GM10266 (cell line): ENCODE measurements at regions not wholly inside any gene's neighbourhood (a gene's known extent, or its start where the extent isn't known, plus 50 kb on each side); places are given as distances from the start of the nearest gene placed in this dataset.

Source experiments
- DNase-seq: peaks from one replicate; pipeline ENCODE4 v3.0.0; 2012; ENCODE audit errors: extremely low spot score
- TF ChIP-seq, protein P1 (sequence below): IDR thresholded peaks from 2 replicates; pipeline ENCODE4 v1.5.1; 2012; ENCODE audit warnings: mild to moderate bottlenecking, low read depth; ENCODE audit not compliant: control insufficient read depth, insufficient read depth; ENCODE audit errors: missing control alignments

DNA sequence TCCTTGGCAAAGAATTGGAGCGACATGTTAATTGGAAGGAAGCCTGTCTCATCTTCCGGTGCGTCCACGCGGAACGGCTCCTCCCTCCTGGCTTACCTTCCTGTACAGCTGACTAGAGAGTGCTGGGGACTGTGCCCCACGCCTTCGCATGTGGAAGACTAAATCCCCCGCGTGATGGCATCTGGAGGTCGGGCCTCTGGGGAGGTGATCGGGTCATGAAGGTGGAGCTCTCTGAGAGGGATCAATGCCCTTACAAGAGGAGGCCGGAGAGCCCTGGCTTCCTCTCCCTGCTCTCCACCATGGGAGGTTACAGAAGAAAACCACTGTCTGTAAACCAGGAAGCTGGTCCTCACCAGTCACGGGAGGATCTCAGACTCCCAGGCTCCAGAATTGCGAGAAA lies 104.1 kb upstream of the OTOS start:
- TF ChIP-seq, protein P1, sequence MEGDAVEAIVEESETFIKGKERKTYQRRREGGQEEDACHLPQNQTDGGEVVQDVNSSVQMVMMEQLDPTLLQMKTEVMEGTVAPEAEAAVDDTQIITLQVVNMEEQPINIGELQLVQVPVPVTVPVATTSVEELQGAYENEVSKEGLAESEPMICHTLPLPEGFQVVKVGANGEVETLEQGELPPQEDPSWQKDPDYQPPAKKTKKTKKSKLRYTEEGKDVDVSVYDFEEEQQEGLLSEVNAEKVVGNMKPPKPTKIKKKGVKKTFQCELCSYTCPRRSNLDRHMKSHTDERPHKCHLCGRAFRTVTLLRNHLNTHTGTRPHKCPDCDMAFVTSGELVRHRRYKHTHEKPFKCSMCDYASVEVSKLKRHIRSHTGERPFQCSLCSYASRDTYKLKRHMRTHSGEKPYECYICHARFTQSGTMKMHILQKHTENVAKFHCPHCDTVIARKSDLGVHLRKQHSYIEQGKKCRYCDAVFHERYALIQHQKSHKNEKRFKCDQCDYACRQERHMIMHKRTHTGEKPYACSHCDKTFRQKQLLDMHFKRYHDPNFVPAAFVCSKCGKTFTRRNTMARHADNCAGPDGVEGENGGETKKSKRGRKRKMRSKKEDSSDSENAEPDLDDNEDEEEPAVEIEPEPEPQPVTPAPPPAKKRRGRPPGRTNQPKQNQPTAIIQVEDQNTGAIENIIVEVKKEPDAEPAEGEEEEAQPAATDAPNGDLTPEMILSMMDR: no peak
- no peak for DNase-seq

DNA sequence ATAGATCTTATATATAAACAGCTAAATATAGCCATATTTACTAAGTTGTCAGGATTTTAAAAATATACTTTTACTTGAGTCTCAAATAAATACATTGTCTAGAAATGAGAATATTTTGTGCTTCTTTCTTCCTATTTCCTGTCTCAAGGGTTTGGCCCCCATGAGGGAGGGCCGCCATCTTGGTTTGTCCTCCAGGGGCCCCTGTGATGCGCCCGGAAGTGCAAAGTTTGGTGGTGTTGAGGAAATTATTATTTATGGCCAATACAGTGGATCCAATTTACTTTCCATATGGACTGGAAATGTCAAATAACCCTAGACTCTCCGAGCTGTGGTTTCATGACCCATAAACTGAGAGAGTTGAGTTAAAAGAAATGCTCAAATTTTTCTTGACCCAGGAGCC lies 104.7 kb upstream of the OTOS start:
- no peak for DNase-seq

DNA sequence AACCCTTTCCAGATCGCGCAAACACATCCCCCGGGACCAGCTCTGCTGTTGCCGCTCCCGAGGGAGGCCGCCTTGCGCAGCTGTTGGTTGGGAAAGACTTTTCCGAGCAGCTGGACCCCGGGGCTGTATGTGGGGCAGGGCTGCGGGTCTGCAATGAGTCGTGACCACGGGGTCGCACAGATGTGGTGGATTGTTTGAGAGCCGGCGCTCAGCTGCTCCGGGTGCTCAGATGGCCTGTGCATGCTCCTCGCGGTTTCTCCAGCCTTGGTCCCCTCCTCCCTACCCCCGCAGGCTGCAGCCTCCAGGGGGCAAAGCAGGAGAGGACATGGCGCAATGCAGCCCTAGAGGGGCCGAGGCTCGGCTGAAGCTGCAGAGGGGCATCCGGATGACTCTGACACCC lies 105.2 kb upstream of the OTOS start:
- TF ChIP-seq, protein P1: no peak
- DNase-seq: no peak

More for the DNA sequence above, 104.7 kb upstream of the OTOS start:
- TF ChIP-seq, protein P1: no peak

DNA sequence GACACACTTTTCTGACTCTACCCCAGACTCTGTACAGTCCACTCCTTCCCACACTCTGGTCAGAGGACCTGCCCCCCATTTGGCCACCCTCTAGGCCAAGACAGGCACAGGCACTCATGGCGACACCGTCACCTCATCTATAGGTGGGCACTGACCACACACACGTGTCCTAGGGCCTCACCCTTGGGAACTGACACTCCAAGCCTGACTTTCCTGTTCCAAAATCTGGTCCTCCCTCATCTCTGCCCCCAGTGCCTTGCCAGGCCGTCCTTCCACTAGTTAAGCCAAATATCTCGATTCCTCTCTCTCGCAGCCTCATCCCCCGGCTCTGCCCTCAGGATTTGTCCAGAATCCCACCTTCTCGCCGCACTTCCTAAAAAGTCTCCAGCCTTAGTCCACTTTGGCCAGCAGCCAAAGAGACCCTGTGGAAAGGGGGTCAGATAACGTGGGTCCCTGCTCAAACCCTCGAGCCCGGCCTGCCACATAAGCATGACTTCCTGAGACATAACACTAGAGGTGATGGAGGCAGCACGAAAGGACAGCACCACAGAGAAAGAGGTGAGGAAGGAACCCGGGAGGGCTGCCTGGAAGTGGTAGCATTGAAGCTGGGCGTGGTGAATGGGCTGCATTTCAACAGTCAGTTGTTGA lies 105.8 kb upstream of the OTOS start:
- TF ChIP-seq, protein P1: no peak
- DNase-seq: no peak

DNA sequence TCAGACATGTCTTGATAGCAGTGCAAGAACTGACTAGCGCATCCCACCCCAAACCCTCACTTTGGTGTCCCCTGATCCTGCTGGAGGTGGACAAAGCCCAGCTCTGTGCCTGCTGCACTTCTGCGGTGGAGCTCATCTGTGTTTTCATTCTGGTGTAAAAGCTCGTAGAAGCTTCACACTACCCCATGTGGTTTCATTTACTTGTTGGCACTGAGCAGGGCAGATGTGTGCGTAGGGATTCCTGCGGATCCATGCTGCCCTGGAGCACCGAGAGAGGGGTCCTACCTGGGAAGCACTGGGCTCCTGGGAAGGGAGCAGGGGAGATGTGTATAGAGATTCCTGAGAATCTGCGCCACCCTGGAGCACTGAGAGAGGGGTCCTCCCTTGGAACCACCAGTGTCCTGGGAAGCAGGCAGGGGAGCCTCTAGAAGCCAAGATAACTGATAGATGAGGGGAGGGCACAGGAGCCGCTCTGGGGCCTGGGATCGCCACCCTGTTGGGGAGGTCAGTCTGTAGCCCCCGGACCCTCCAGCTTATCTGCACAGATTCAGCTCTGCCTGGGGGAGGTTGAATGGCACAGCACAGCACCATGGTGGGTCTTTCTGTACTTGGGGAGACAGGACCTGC lies 106.9 kb upstream of the OTOS start:
- TF ChIP-seq, protein P1: no peak
- no peak for DNase-seq

DNA sequence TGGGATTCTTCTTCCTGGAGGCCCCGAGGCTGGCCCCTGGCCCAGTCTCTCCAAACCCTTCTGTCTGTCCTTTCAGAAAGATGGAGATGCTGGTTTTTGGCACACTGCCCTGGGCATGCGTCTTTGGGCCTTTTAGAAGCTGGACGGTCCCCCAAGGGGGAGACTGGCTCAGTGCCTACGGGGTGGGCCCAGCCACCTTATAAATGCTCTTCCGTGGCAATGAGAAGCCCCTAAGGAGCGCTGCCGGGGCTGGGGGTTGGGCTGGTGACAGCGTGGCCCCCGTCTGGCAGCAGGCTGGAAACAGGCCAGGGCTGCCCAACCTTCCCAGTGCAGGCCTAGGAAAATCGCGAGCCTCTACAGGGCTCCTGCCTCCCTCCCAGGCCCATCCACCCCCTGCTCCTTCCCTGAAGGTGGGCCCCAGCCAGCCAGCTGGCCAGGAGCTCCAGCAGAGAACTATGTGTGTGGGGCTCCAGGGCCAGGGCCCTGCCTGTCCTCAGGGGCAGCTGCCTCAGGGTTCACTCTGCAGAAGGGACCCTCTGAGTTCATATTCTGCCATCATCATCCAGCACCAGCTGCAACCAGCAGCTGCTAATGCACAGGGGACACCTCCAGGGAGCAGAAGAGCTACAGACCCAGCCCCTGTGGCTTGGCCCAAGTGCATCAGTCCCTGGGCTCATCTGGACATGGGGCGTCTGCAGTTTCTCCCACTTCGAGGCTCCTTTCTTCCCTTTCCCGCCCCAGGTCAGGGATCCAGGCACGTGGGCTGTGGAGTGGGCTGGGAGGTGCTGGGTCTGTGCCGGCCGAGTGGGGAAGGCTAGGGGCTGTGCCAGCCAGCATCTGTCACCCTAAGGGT lies 107.6 kb upstream of the OTOS start:
- DNase-seq: no peak
- TF ChIP-seq, protein P1: no peak
